ENCODE measurements at regions not wholly inside any gene's neighbourhood (a gene's known extent, or its start where the extent isn't known, plus 50 kb on each side); places are given as distances from the start of the nearest gene placed in this dataset.

DNA sequence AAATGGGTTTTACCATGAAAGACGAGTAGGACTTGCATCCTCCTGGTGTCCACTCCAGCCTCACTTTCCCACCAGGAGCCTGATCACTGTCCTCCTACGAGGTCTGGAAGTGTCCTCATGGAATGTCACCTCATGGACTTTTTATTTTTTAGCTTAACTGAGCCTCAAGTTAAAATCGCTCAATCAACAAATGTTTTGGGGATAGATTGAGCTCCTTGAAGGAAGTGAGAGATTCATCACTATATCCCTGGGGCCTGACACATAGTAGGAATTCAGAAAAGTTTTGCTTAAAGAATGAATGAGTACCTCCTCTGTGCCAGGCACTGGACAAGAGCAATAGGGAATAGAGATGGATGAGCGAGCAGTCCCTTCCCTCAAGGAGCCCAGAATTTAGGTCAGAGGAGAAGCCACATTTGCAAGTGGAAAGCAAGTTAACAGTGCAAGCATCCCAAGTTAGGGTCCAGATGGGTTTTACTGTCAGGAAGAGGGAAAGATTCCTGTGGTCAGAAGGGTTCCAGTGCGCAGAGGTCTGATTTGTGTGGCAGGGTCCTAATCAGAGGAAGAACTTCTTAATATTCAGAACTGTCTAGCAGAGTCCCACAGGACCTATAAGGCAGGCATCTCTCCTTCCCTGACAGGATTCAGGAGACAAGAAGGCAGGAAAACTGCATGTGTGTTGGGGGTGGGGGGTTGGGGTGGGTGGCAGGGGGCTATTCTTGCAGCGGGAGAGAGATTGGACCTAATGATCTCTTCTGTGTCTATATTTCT, 67.0 kb downstream of the MYCN start:
- 89% methylated on average over 6 of the region's 6 CpGs for WGBS
- Histone ChIP-seq H3K4me3 (no peak overlapping the region), H3K4me1 (replicated peaks) (no peaks in the 10 kb centered on the region), H3K27me3 (replicated peaks; ENCODE audit: insufficient read depth) (no peaks in the 10 kb centered on the region), H3K27ac (no peak overlapping the region), H3K36me3 (no peaks in the 10 kb centered on the region), H3K9me3 (no peaks in the 10 kb centered on the region)
- TF ChIP-seq, protein P1, sequence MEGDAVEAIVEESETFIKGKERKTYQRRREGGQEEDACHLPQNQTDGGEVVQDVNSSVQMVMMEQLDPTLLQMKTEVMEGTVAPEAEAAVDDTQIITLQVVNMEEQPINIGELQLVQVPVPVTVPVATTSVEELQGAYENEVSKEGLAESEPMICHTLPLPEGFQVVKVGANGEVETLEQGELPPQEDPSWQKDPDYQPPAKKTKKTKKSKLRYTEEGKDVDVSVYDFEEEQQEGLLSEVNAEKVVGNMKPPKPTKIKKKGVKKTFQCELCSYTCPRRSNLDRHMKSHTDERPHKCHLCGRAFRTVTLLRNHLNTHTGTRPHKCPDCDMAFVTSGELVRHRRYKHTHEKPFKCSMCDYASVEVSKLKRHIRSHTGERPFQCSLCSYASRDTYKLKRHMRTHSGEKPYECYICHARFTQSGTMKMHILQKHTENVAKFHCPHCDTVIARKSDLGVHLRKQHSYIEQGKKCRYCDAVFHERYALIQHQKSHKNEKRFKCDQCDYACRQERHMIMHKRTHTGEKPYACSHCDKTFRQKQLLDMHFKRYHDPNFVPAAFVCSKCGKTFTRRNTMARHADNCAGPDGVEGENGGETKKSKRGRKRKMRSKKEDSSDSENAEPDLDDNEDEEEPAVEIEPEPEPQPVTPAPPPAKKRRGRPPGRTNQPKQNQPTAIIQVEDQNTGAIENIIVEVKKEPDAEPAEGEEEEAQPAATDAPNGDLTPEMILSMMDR (IDR thresholded peaks at IDR 0.05): no peak
- TF ChIP-seq POLR2AphosphoS5 (IDR thresholded peaks at IDR 0.05) (no peak), POLR2A (IDR thresholded peaks at IDR 0.05) (no peak)
- DNase-seq (ENCODE audit: low spot score): no peak
- intact Hi-C loops (cut with DNase I): no loop called here

DNA sequence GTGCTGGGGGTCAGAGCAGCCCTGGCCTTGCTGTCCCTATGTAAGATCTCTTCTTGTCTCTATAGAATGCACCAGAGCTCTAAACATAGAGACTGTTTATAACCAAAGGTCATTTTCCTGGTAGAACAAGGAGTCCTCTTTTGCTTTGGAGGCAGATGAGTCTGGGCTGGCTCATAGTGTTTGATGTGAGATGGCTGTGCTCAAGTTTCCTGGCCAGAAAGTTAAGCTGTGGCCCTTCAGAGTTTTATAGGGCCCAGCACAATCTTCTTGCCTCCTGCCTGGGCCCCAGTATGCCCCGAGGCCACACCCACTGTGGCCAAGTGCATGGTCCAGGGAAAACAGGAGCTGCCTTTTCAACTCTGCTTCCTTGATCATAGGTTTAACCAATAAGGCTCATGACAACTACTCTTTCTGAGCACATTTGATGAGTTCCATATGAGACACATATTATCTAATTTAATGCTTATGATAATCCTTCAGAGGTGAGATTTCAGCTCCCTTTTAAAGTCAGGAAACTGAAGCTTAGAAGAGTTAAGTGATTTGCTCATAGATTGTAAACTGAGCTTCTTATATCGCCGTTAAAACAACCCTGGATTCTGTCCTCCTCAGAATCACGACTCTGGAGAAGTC, 66.3 kb downstream of the MYCN start:
- H3K9me3 ChIP-seq: no peaks in the 10 kb centered on the region
- no peaks in the 10 kb centered on the region for H3K36me3 ChIP-seq
- H3K27ac ChIP-seq: no peak overlapping the region
- 67% methylated on average over 4 of the region's 4 CpGs for WGBS
- H3K4me3 ChIP-seq: no peak overlapping the region
- TF ChIP-seq POLR2AphosphoS5 (IDR thresholded peaks at IDR 0.05) (no peak), POLR2A (IDR thresholded peaks at IDR 0.05) (no peak)
- TF ChIP-seq, protein P1 (IDR thresholded peaks at IDR 0.05): no peak
- H3K4me1 ChIP-seq (replicated peaks): no peaks in the 10 kb centered on the region
- DNase-seq (ENCODE audit: low spot score): no peak
- no peaks in the 10 kb centered on the region for H3K27me3 ChIP-seq (replicated peaks; ENCODE audit: insufficient read depth)
- intact Hi-C loops (cut with DNase I): no loop called here

- TF ChIP-seq POLR2A (IDR thresholded peaks at IDR 0.05): no peak
- TF ChIP-seq, protein P1 (IDR thresholded peaks at IDR 0.05): no peak
- TF ChIP-seq POLR2AphosphoS5 (IDR thresholded peaks at IDR 0.05): no peak
- Histone ChIP-seq H3K9me3 (no peaks in the 10 kb centered on the region), H3K36me3 (no peaks in the 10 kb centered on the region), H3K4me1 (replicated peaks) (no peaks in the 10 kb centered on the region), H3K27ac (no peak overlapping the region), H3K27me3 (replicated peaks; ENCODE audit: insufficient read depth) (no peaks in the 10 kb centered on the region), H3K4me3 (no peak overlapping the region)
- intact Hi-C loops (cut with DNase I): no loop called here
- no peak for DNase-seq (ENCODE audit: low spot score)
- WGBS: 73% methylated on average over 6 of the region's 6 CpGs
These were observed 65.6 kb downstream of the MYCN start for GRCh38 chr2:16005816-16006536.

GRCh38 chr2:16005389-16005788, 65.0 kb downstream of the MYCN start:
- intact Hi-C loops (cut with DNase I): no loop called here
- Histone ChIP-seq H3K27ac (no peak overlapping the region), H3K9me3 (no peaks in the 10 kb centered on the region), H3K36me3 (no peaks in the 10 kb centered on the region), H3K4me3 (no peak overlapping the region), H3K4me1 (replicated peaks) (no peaks in the 10 kb centered on the region), H3K27me3 (replicated peaks; ENCODE audit: insufficient read depth) (no peaks in the 10 kb centered on the region)
- DNase-seq (ENCODE audit: low spot score): no peak
- WGBS: 96% methylated on average over 2 of the region's 2 CpGs
- no peak for TF ChIP-seq POLR2A (IDR thresholded peaks at IDR 0.05)

GRCh38 chr2:16003809-16004208, 63.5 kb downstream of the MYCN start:
- no peak for DNase-seq (ENCODE audit: low spot score)
- Histone ChIP-seq H3K27me3 (replicated peaks; ENCODE audit: insufficient read depth) (no peaks in the 10 kb centered on the region), H3K27ac (no peak overlapping the region), H3K4me3 (no peak overlapping the region), H3K4me1 (replicated peaks) (no peaks in the 10 kb centered on the region), H3K36me3 (no peaks in the 10 kb centered on the region), H3K9me3 (no peaks in the 10 kb centered on the region)
- 79% methylated on average over 4 of the region's 4 CpGs for WGBS
- TF ChIP-seq, protein P1 (IDR thresholded peaks at IDR 0.05): no peak
- TF ChIP-seq POLR2A (IDR thresholded peaks at IDR 0.05): no peak
- TF ChIP-seq POLR2AphosphoS5 (IDR thresholded peaks at IDR 0.05): no peak
- intact Hi-C loops (cut with DNase I): no loop called here
